ENCODE measurements at regions not wholly inside any gene's neighbourhood (a gene's known extent, or its start where the extent isn't known, plus 50 kb on each side); places are given as distances from the start of the nearest gene placed in this dataset.

DNA sequence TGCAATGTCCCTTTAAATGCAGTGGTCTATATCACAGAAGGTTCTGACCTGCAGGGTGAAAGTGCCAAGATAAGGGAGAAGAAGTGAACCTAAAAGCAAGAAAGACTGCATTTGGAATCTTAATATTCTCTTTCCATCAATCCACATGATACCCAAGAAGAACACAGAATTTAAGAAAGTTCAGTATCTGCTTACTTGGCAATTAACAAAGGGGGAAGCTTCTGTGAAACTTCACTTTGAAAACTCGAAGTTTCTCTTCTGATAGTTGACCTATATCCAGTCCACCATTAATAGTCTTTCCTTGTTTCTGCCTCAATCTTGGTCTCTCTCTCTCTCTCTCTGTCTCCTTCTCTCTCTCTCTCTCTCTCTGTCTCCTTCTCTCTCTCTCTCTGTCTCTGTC lies 592.0 kb downstream of the UTRN start:
- Mint-ChIP-seq H3K9me3 (ENCODE audit: low read depth) (no peaks in the 10 kb centered on the region), H3K4me1 (no peaks in the 10 kb centered on the region), H3K27ac (no peak overlapping the region), H3K27me3 (peaks cover 27% of the 10 kb centered on the region), H3K4me3 (no peak overlapping the region), H3K36me3 (no peaks in the 10 kb centered on the region)
- no peak for ATAC-seq
- no peak for DNase-seq
- CTCF ChIA-PET: no interaction called here

DNA sequence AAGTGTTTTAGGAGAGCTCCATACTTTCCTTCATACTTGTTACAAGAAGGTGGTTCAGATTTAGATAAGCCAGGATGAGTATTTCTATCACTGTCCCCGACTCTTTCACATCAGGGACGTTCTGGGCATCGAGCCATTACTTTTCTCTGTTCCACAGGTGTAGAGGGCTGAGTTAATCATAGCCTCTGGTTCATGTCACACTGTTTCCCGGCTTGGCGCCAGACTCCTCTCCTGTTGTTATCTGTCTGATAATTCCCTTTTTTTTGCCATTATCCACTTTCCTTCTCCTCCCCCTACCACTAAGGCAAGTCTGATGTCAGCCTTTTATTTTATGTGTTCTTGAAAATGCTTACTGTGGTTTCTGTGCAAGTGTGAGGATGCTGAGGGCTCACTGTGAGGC lies 593.4 kb downstream of the UTRN start:
- peaks cover 27% of the 10 kb centered on the region for H3K27me3 Mint-ChIP-seq
- H3K4me1 Mint-ChIP-seq: no peaks in the 10 kb centered on the region
- DNase-seq (no peak), ATAC-seq (no peak)
- H3K36me3 Mint-ChIP-seq: no peaks in the 10 kb centered on the region
- CTCF ChIA-PET: no interaction called here
- H3K9me3 Mint-ChIP-seq (ENCODE audit: low read depth): no peaks in the 10 kb centered on the region
- H3K4me3 Mint-ChIP-seq: no peak overlapping the region
- no peak overlapping the region for H3K27ac Mint-ChIP-seq

DNA sequence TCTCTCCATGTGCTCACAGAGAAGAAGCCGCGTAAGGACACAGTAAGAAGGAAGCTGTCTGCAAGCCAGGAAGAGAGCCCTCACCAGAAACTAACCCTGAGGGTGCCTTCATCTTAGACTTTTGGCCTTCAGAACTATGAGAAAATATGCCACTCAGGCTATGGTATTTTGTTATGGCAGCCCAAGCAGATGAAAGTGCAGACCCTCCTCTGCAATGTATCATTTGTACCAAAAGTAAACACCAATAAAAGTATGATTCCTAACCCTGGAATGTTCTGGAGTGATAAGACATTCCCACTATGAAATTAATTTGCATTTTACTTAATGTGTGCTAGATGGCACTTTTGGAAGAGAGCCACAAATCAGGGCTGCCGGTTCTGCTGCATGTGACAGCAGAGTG lies 594.3 kb downstream of the UTRN start:
- ATAC-seq (no peak), DNase-seq (no peak)
- no peaks in the 10 kb centered on the region for H3K4me1 Mint-ChIP-seq
- CTCF ChIA-PET: no interaction called here
- H3K4me3 Mint-ChIP-seq: no peak overlapping the region
- no peak overlapping the region for H3K27ac Mint-ChIP-seq
- no peaks in the 10 kb centered on the region for H3K36me3 Mint-ChIP-seq
- H3K9me3 Mint-ChIP-seq (ENCODE audit: low read depth): no peaks in the 10 kb centered on the region
- peaks cover 27% of the 10 kb centered on the region for H3K27me3 Mint-ChIP-seq

DNA sequence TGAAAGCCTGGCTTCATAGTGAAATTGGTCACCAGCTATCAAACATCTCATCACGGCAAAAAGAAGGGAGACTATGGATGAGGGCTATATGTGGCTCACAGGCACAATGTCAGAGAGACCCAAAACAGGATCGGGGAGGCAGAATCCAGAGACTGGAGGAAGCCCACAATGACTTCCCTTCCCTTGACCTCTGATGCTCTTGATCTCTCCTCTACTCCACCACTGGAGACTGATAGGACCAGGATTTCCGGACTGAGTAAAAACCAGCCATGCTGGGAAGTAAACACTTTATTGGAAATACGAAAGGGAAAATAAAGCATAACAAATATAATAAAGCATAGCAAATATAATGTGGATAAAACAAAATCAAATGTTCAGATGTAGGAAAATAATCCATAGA lies 597.3 kb downstream of the UTRN start:
- H3K27me3 Mint-ChIP-seq: peaks cover 32% of the 10 kb centered on the region
- ATAC-seq (no peak), DNase-seq (no peak)
- CTCF ChIA-PET: no interaction called here
- H3K36me3 Mint-ChIP-seq: no peaks in the 10 kb centered on the region
- H3K4me3 Mint-ChIP-seq: no peak overlapping the region
- H3K4me1 Mint-ChIP-seq: no peaks in the 10 kb centered on the region
- no peak overlapping the region for H3K27ac Mint-ChIP-seq
- no peaks in the 10 kb centered on the region for H3K9me3 Mint-ChIP-seq (ENCODE audit: low read depth)

DNA sequence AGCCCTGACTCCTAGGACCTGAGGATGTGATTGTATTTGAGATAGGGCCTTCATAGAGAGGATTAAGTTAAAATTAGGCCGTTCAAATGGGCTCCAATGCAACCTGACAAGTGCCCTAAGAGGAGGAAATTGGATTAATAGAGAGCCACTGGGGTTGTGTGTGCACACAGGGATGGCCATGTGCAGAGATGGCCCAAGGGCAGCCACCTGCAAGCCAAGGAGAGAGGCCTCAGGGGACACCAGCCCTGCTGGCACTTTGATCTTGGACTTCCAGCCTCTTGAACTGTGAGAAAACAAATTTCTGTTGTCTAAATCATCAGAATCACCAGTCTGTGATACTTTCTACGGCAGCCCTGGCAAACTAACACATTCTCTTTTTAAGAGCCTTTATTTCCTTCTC lies 598.8 kb downstream of the UTRN start:
- H3K27me3 Mint-ChIP-seq: peaks cover 22% of the 10 kb centered on the region
- H3K27ac Mint-ChIP-seq: no peak overlapping the region
- CTCF ChIA-PET: no interaction called here
- no peaks in the 10 kb centered on the region for H3K4me1 Mint-ChIP-seq
- DNase-seq (no peak), ATAC-seq (no peak)
- H3K36me3 Mint-ChIP-seq: no peaks in the 10 kb centered on the region
- no peaks in the 10 kb centered on the region for H3K9me3 Mint-ChIP-seq (ENCODE audit: low read depth)
- H3K4me3 Mint-ChIP-seq: no peak overlapping the region

DNA sequence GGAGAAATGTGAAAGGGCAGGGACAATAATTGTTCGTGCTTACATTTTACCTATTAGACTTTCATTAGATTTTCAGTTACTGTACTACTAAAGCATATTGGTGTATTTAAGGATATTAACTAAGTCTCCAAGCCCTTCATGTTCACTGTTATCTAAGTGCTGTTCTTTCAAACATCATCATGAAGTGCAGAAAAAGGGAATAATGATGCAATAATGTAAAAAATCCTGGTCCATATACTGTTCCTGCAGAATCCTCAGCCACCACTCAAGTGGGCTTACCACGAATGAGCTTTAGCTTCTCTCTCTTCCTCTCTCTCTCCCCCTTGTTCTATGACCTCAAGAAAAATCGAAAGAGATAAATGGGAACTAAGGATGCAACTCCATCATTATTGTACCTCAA lies 600.7 kb downstream of the UTRN start:
- no peak overlapping the region for H3K4me3 Mint-ChIP-seq

DNA sequence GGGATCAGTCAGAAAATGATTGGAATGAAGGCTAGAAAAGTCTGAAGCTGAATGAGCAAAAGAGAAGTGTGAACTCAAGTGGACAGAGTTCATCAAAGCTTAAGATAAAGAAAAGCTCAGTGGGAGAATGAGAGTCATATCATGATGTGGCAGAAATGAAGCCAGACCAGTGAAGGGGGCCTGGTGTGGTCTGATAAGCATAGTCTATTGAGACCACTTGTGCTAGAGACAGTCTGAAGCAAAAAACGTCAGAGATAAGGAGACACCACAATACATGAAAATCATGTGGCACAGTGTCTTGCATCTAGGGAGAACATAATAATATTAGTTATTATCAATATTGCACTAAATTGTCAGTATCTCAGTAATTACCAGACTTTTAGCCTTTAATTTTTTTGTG lies 601.5 kb downstream of the UTRN start:
- Mint-ChIP-seq H3K4me3 (no peak overlapping the region), H3K36me3 (no peaks in the 10 kb centered on the region), H3K27me3 (peaks cover 9% of the 10 kb centered on the region), H3K9me3 (ENCODE audit: low read depth) (no peaks in the 10 kb centered on the region), H3K27ac (no peak overlapping the region), H3K4me1 (no peaks in the 10 kb centered on the region)
- no peak for DNase-seq
- no peak for ATAC-seq
- CTCF ChIA-PET: no interaction called here

More for the DNA sequence above, 600.7 kb downstream of the UTRN start:
- no peak for DNase-seq
- CTCF ChIA-PET: no interaction called here
- no peaks in the 10 kb centered on the region for H3K36me3 Mint-ChIP-seq
- no peaks in the 10 kb centered on the region for H3K4me1 Mint-ChIP-seq
- H3K9me3 Mint-ChIP-seq (ENCODE audit: low read depth): no peaks in the 10 kb centered on the region
- H3K27me3 Mint-ChIP-seq: peaks cover 9% of the 10 kb centered on the region
- ATAC-seq: no peak
- no peak overlapping the region for H3K27ac Mint-ChIP-seq

DNA sequence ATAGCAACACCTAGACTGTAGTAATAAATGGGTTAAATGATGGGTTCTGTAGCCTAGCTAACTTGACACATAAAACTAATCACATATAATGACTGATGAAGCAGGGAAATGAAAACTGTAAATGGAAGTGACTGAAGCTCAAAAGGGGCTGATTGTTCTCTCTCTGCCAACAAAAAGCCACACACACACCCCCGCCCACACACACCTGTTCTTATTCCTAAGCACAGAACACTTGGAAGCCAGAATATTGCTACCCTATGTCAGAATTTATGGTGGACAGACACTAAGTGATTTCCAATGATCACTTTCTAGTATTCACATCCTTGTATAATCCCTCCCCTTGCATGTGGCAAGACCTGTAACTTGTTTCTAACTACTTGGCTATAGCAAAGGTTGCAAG lies 603.5 kb downstream of the UTRN start:
- Mint-ChIP-seq H3K27me3 (peaks cover 9% of the 10 kb centered on the region), H3K9me3 (ENCODE audit: low read depth) (no peaks in the 10 kb centered on the region), H3K36me3 (no peaks in the 10 kb centered on the region), H3K27ac (no peak overlapping the region), H3K4me3 (no peak overlapping the region), H3K4me1 (no peaks in the 10 kb centered on the region)
- no peak for ATAC-seq
- CTCF ChIA-PET: no interaction called here
- no peak for DNase-seq

DNA sequence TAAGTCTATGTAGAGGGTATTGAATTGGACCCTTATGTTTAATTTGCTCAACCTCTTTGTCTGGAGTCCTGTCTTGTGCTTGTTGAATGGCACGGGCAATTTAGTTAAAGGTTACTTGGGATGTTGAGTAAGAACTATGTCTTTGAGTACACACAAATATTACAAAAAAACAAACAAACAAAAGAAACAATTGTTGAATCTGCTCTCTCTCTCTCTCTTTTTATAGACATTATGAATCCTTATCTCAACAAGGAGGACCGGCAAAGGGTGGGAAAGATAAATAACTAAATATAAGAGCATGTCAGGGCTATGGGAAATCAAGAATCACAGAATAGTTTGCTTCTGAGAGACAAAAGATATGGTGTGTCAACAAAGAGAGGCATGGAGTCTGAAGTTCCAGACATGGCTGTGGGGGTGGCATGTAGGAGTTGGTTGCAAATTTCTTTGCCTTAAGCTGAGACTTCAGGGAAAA lies 608.6 kb downstream of the UTRN start:
- no peaks in the 10 kb centered on the region for H3K36me3 Mint-ChIP-seq
- no peaks in the 10 kb centered on the region for H3K4me1 Mint-ChIP-seq
- H3K4me3 Mint-ChIP-seq: no peak overlapping the region
- no peak for DNase-seq
- CTCF ChIA-PET: no interaction called here
- H3K9me3 Mint-ChIP-seq (ENCODE audit: low read depth): no peaks in the 10 kb centered on the region
- ATAC-seq: no peak
- no peaks in the 10 kb centered on the region for H3K27me3 Mint-ChIP-seq
- no peak overlapping the region for H3K27ac Mint-ChIP-seq

DNA sequence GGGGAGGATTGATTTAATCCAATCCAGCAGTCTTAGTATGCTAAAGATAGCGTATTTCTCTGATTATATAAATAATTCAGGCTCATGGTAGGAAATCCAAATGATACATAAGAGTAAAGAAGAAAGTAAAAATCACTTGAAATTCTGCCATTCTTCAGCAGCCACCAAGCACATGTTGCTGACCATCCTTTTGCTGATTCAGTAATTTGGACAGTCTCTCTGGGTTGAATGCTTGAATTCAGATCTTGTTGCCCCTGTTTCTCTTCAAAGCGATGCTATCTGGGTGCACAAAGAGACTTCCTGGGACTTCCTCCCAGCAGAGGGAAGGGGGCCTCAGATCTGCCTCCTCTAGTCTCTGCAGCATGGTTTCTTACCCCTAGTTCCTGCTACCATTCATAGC lies 609.1 kb downstream of the UTRN start:
- H3K4me3 Mint-ChIP-seq: no peak overlapping the region

DNA sequence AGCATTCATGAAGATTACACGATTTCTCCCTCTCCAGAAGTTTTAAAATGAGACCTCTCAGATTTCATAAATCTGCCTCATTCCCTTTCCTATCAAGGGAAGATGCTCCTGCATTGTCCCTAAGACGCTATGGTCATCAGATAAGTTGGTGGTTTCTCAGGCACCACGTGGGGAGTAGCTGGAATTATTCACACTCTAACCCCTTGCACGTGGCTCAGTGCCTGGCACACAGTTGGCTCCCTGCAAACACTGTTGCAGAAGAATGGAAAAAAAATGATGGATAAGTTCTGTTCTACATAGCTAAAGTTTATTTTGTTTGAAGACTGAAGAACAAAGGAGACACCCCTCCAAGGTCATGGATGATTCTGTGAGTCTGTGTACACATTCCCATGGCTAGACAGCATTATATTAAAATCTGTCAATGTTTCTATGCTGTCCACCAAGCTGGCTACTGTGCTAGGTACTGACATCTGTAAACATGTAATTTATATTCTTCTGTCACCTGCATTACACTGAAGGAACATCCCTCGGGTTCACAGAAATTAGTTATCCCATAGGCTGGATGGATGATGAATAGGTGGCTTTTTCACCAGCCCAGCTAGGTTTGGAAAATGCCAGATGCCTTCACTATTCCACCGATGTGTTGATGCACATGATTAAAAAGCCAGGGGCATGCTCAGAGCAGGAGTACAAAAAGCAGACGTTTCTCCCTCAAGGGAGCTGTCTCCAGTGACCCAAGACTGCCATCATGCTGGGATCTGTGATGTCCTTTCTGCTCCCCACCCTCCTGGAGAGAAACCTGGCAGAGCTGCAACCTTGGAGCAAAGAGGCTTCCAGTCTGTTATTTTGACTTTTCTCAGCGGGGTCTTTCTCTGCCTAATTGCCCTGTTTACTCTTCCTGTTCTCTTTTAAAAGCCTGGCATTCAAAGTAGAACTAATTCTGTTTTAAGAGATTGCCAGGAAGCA lies 610.5 kb downstream of the UTRN start:
- DNase-seq: no peak
- Mint-ChIP-seq H3K27ac (no peak overlapping the region), H3K9me3 (ENCODE audit: low read depth) (no peaks in the 10 kb centered on the region), H3K4me3 (no peak overlapping the region), H3K36me3 (no peaks in the 10 kb centered on the region), H3K4me1 (no peaks in the 10 kb centered on the region), H3K27me3 (no peaks in the 10 kb centered on the region)
- CTCF ChIA-PET: no interaction called here
- ATAC-seq: no peak

More for the DNA sequence above, 609.1 kb downstream of the UTRN start:
- Mint-ChIP-seq H3K9me3 (ENCODE audit: low read depth) (no peaks in the 10 kb centered on the region), H3K4me1 (no peaks in the 10 kb centered on the region), H3K27me3 (no peaks in the 10 kb centered on the region), H3K27ac (no peak overlapping the region), H3K36me3 (no peaks in the 10 kb centered on the region)
- no peak for ATAC-seq
- no peak for DNase-seq
- CTCF ChIA-PET: no interaction called here

DNA sequence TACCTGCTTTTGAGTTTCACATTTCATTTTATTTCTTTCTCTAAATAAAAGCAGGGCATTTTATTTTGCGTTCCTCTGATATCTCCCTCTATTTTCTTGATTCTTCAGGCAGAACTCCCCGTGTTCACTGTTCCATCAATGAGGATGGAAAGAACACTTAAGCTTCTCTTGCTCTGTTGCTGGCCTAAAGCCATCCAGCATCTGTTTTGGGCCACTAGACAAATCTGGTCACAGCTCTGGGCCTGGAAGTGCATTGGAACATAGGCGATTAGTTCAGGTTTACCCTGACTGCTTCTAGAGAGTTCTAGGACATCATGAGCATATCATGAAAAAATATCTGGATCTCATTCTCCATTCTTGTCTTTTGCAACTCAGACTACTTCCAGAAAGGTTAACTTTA lies 611.2 kb downstream of the UTRN start:
- no peak for ATAC-seq

DNA sequence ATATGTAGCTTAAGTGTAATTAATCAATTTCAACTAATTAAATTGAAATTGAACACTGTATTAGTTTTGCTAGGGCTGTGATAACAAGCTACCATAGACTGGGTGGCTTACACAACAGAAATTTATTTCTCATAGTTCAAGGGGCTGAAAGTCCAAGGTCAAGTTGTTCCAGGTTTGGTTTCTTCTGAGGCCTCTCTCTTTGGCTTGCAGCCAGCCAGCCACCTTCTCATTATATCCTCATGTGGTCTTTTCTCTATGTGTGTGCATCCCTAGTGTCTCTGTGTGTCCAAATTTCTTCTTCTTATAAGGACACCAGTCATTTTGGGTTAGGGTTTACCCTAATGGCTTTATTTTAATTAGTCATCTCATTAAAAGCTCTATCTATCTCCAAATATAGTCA lies 611.7 kb downstream of the UTRN start:
- Mint-ChIP-seq H3K36me3 (peaks cover under 1% of the 10 kb centered on the region), H3K9me3 (ENCODE audit: low read depth) (no peaks in the 10 kb centered on the region), H3K27ac (no peak overlapping the region), H3K4me3 (no peak overlapping the region), H3K4me1 (no peaks in the 10 kb centered on the region), H3K27me3 (peaks cover 3% of the 10 kb centered on the region)
- DNase-seq (no peak), ATAC-seq (no peak)
- CTCF ChIA-PET: no interaction called here

More for the DNA sequence above, 611.2 kb downstream of the UTRN start:
- no peak for DNase-seq
- Mint-ChIP-seq H3K9me3 (ENCODE audit: low read depth) (no peaks in the 10 kb centered on the region), H3K4me3 (no peak overlapping the region), H3K27ac (no peak overlapping the region), H3K36me3 (no peaks in the 10 kb centered on the region), H3K27me3 (peaks cover 2% of the 10 kb centered on the region), H3K4me1 (no peaks in the 10 kb centered on the region)
- CTCF ChIA-PET: no interaction called here

DNA sequence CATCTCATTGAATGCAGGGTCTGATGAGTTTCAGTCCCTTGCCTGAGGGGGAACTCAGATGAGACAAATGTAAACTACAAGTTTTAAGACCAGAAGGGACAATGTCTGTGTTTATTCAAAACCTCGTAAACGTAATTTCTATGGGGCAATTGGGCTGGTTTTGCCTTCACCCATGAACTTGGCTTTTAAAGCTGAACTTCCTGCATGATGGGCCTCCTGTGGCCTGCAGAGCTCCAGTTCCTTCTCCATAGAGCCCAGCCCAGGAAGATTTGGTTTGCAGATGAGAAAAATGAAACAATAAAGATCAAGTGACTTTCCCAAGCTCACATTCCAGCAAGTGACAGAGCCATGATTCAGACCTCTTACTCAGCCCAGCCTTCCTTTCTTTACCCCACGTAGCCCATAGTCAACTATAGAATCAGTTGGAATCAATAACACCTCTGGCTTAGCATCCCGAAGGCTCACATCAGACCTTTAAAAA lies 612.3 kb downstream of the UTRN start:
- Mint-ChIP-seq H3K4me3 (no peak overlapping the region), H3K4me1 (no peaks in the 10 kb centered on the region), H3K27ac (no peak overlapping the region), H3K27me3 (peaks cover 7% of the 10 kb centered on the region), H3K36me3 (peaks cover 2% of the 10 kb centered on the region), H3K9me3 (ENCODE audit: low read depth) (peaks cover under 1% of the 10 kb centered on the region)
- ATAC-seq (no peak), DNase-seq (no peak)
- CTCF ChIA-PET: no interaction called here
